ENCODE measurements at regions not wholly inside any gene's neighbourhood (a gene's known extent, or its start where the extent isn't known, plus 50 kb on each side); places are given as distances from the start of the nearest gene placed in this dataset.

- H3K4me1 Mint-ChIP-seq (ENCODE audit: low read depth, unreplicated experiment) = no peaks in the 10 kb centered on the region
- CTCF ChIA-PET = no interaction called here
- no peak for DNase-seq
- H3K36me3 Mint-ChIP-seq (ENCODE audit: insufficient read depth, unreplicated experiment) = no peaks in the 10 kb centered on the region
- H3K4me3 Mint-ChIP-seq (ENCODE audit: low read depth, unreplicated experiment) = no peak overlapping the region
- H3K27ac Mint-ChIP-seq (ENCODE audit: unreplicated experiment) = no peak overlapping the region
- no peak for TF ChIP-seq CTCF (IDR thresholded peaks at IDR 0.05; ENCODE audit: unreplicated experiment)
- no peaks in the 10 kb centered on the region for H3K9me3 Mint-ChIP-seq (ENCODE audit: low read depth, unreplicated experiment)
- peaks cover 33% of the 10 kb centered on the region for H3K27me3 Mint-ChIP-seq (ENCODE audit: unreplicated experiment)
- BruUV-seq (replicated peaks) = no TSS peak
- intact Hi-C loops (cut with micrococcal nuclease; ENCODE audit: unreplicated experiment) = no loop called here
Observed at GRCh38 chr13:94947965-94948371, 235.6 kb upstream of the SOX21 start.

GRCh38 chr13:94947392-94947791, 235.0 kb upstream of the SOX21 start:
- Mint-ChIP-seq H3K4me1 (ENCODE audit: low read depth, unreplicated experiment) (no peaks in the 10 kb centered on the region), H3K4me3 (ENCODE audit: low read depth, unreplicated experiment) (no peak overlapping the region), H3K36me3 (ENCODE audit: insufficient read depth, unreplicated experiment) (no peaks in the 10 kb centered on the region), H3K27ac (ENCODE audit: unreplicated experiment) (no peak overlapping the region), H3K27me3 (ENCODE audit: unreplicated experiment) (peaks cover 28% of the 10 kb centered on the region), H3K9me3 (ENCODE audit: low read depth, unreplicated experiment) (no peaks in the 10 kb centered on the region)
- CTCF ChIA-PET = no interaction called here
- no peak for DNase-seq
- intact Hi-C loops (cut with micrococcal nuclease; ENCODE audit: unreplicated experiment) = no loop called here
- no peak for TF ChIP-seq CTCF (IDR thresholded peaks at IDR 0.05; ENCODE audit: unreplicated experiment)
- BruUV-seq (replicated peaks) = no TSS peak

- Mint-ChIP-seq H3K36me3 (ENCODE audit: insufficient read depth, unreplicated experiment) (no peaks in the 10 kb centered on the region), H3K27ac (ENCODE audit: unreplicated experiment) (no peak overlapping the region), H3K4me3 (ENCODE audit: low read depth, unreplicated experiment) (no peak overlapping the region), H3K4me1 (ENCODE audit: low read depth, unreplicated experiment) (no peaks in the 10 kb centered on the region), H3K9me3 (ENCODE audit: low read depth, unreplicated experiment) (no peaks in the 10 kb centered on the region), H3K27me3 (ENCODE audit: unreplicated experiment) (peaks cover 14% of the 10 kb centered on the region)
- CTCF ChIA-PET = no interaction called here
- no TSS peak for BruUV-seq (replicated peaks)
- no peak for TF ChIP-seq CTCF (IDR thresholded peaks at IDR 0.05; ENCODE audit: unreplicated experiment)
- no peak for DNase-seq
- intact Hi-C loops (cut with micrococcal nuclease; ENCODE audit: unreplicated experiment) = no loop called here
Observed at GRCh38 chr13:94946039-94946438, 233.7 kb upstream of the SOX21 start.

GRCh38 chr13:94938124-94938523, 225.8 kb upstream of the SOX21 start:
- no peaks in the 10 kb centered on the region for H3K36me3 Mint-ChIP-seq (ENCODE audit: insufficient read depth, unreplicated experiment)
- CTCF ChIA-PET = no interaction called here
- no peaks in the 10 kb centered on the region for H3K9me3 Mint-ChIP-seq (ENCODE audit: low read depth, unreplicated experiment)
- H3K27ac Mint-ChIP-seq (ENCODE audit: unreplicated experiment) = no peak overlapping the region
- DNase-seq = no peak
- intact Hi-C loops (cut with micrococcal nuclease; ENCODE audit: unreplicated experiment) = no loop called here
- no peak for TF ChIP-seq CTCF (IDR thresholded peaks at IDR 0.05; ENCODE audit: unreplicated experiment)
- no peaks in the 10 kb centered on the region for H3K4me1 Mint-ChIP-seq (ENCODE audit: low read depth, unreplicated experiment)
- no peak overlapping the region for H3K4me3 Mint-ChIP-seq (ENCODE audit: low read depth, unreplicated experiment)
- no TSS peak for BruUV-seq (replicated peaks)
- H3K27me3 Mint-ChIP-seq (ENCODE audit: unreplicated experiment) = no peaks in the 10 kb centered on the region

GRCh38 chr13:94936633-94937032, 224.3 kb upstream of the SOX21 start:
- no peaks in the 10 kb centered on the region for H3K27me3 Mint-ChIP-seq (ENCODE audit: unreplicated experiment)
- no peaks in the 10 kb centered on the region for H3K4me1 Mint-ChIP-seq (ENCODE audit: low read depth, unreplicated experiment)
- H3K27ac Mint-ChIP-seq (ENCODE audit: unreplicated experiment) = no peak overlapping the region
- TF ChIP-seq CTCF (IDR thresholded peaks at IDR 0.05; ENCODE audit: unreplicated experiment) = no peak
- peaks cover 3% of the 10 kb centered on the region for H3K9me3 Mint-ChIP-seq (ENCODE audit: low read depth, unreplicated experiment)
- BruUV-seq (replicated peaks) = no TSS peak
- CTCF ChIA-PET = no interaction called here
- no peaks in the 10 kb centered on the region for H3K36me3 Mint-ChIP-seq (ENCODE audit: insufficient read depth, unreplicated experiment)
- H3K4me3 Mint-ChIP-seq (ENCODE audit: low read depth, unreplicated experiment) = no peak overlapping the region
- intact Hi-C loops (cut with micrococcal nuclease; ENCODE audit: unreplicated experiment) = no loop called here
- DNase-seq = no peak
